ENCODE measurements at regions not wholly inside any gene's neighbourhood (a gene's known extent, or its start where the extent isn't known, plus 50 kb on each side); places are given as distances from the start of the nearest gene placed in this dataset.

DNA sequence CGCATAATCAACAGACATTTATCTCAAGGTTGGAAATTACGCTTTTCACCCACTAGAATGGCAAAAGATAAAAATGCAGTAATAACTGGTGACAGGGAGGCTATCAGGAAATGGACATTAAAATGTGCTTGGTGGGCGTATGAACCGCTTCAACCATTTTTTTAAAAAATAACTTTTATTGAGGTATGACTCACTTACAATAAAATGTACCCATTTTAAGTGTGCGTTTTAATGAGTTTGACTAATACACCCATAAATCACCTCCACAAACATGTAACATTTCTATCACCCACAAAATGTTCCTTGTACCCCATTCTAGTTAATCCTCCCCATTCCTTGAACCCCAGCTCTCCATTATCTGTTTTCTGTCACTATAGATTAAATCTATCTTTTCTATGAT is 96.8 kb downstream of the IYD start:
- Histone ChIP-seq H3K27me3 (replicated peaks) (no peaks in the 10 kb centered on the region), H3K27ac (no peak overlapping the region), H3K4me3 (ENCODE audit: low read depth, low read length) (no peak overlapping the region), H3K36me3 (replicated peaks) (no peaks in the 10 kb centered on the region)
- in situ Hi-C loops (cut with HindIII; ENCODE audit: low pct_ligation_motif_present, low sequenced_read_pairs): no loop called here
- no peak for DNase-seq
- TF ChIP-seq, protein P1, sequence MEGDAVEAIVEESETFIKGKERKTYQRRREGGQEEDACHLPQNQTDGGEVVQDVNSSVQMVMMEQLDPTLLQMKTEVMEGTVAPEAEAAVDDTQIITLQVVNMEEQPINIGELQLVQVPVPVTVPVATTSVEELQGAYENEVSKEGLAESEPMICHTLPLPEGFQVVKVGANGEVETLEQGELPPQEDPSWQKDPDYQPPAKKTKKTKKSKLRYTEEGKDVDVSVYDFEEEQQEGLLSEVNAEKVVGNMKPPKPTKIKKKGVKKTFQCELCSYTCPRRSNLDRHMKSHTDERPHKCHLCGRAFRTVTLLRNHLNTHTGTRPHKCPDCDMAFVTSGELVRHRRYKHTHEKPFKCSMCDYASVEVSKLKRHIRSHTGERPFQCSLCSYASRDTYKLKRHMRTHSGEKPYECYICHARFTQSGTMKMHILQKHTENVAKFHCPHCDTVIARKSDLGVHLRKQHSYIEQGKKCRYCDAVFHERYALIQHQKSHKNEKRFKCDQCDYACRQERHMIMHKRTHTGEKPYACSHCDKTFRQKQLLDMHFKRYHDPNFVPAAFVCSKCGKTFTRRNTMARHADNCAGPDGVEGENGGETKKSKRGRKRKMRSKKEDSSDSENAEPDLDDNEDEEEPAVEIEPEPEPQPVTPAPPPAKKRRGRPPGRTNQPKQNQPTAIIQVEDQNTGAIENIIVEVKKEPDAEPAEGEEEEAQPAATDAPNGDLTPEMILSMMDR (IDR thresholded peaks at IDR 0.05; ENCODE audit: low read depth, low read length, missing control alignments): no peak

DNA sequence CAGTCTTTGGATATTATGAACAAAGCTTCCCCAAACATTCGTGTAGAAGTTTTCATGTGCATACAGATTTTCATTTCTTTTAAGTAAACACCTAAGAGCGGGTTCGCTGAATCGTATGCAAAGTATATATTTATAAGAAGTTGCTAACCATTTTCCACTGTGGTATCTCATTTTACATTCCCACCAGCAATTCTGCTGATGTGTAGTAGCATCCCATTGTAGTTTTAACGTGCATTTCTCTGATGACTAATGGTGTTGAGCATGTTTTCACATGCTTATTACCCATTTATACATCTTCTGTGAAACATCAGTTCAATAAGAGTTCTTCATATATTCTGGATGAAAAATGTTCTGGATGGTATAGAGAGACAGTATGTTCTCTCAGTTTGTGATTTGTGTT is 97.4 kb downstream of the IYD start:
- no peak overlapping the region for H3K4me3 ChIP-seq (ENCODE audit: low read depth, low read length)
- H3K27me3 ChIP-seq (replicated peaks): no peaks in the 10 kb centered on the region
- no peaks in the 10 kb centered on the region for H3K36me3 ChIP-seq (replicated peaks)
- TF ChIP-seq, protein P1 (IDR thresholded peaks at IDR 0.05; ENCODE audit: low read depth, low read length, missing control alignments): no peak
- H3K27ac ChIP-seq: no peak overlapping the region
- in situ Hi-C loops (cut with HindIII; ENCODE audit: low pct_ligation_motif_present, low sequenced_read_pairs): no loop called here
- DNase-seq: no peak

DNA sequence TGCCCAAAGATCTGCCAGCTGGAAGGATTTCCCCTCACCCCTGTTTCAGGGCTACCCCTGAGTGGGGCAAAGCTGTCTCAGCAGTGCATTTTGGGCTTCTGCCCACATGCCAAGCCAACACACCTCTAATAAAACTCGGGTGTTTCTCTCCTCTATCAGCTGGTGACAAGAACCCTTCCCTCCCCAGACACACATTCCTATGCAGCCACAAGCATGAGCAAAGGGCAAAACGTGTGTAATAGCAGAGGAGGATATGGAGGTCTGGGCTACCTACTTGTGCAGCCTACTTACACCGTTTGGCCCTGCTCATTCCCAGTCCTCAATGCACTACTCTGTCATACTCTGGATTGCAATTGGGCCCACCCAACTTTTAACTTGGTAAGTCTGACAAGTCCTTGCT is 101.3 kb downstream of the IYD start:
- Histone ChIP-seq H3K36me3 (replicated peaks) (no peaks in the 10 kb centered on the region), H3K27ac (no peak overlapping the region), H3K4me3 (ENCODE audit: low read depth, low read length) (no peak overlapping the region), H3K27me3 (replicated peaks) (no peaks in the 10 kb centered on the region)
- TF ChIP-seq, protein P1 (IDR thresholded peaks at IDR 0.05; ENCODE audit: low read depth, low read length, missing control alignments): no peak
- in situ Hi-C loops (cut with HindIII; ENCODE audit: low pct_ligation_motif_present, low sequenced_read_pairs): no loop called here
- DNase-seq: no peak

DNA sequence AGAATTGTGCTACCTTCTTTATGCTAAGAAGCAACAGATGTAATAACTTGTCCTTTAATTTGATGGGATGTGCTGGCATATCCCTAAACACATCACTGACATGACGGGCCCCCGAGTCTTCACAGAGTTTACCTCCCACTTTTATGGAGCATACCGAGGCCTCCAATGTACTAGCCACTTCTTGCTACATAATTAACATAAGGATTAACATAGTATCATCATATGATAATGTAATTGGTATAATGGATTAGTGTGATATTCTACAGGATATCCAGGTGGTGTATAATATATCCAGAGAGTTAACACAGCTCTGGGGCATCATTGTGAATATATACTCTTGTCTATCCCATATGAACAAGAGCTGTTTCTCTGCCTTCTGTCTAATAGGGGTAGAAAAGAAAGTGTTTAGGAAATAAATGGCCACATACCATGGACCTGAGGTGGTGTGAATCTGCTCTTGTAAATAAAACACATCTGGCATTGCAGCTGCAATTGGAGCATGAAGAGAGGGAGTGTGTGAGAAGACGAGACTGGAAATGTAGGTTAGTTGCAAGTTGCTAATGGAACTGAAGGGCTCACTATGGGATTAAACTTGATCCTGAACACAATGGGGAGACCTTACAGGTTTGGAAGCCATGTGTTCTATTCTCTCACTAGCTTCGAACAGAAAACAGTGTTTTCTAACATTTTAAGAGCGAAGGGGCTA is 102.3 kb downstream of the IYD start:
- no peaks in the 10 kb centered on the region for H3K27me3 ChIP-seq (replicated peaks)
- H3K4me3 ChIP-seq (ENCODE audit: low read depth, low read length): no peak overlapping the region
- TF ChIP-seq, protein P1 (IDR thresholded peaks at IDR 0.05; ENCODE audit: low read depth, low read length, missing control alignments): no peak
- H3K27ac ChIP-seq: no peak overlapping the region
- no peaks in the 10 kb centered on the region for H3K36me3 ChIP-seq (replicated peaks)
- no peak for DNase-seq
- in situ Hi-C loops (cut with HindIII; ENCODE audit: low pct_ligation_motif_present, low sequenced_read_pairs): no loop called here

DNA sequence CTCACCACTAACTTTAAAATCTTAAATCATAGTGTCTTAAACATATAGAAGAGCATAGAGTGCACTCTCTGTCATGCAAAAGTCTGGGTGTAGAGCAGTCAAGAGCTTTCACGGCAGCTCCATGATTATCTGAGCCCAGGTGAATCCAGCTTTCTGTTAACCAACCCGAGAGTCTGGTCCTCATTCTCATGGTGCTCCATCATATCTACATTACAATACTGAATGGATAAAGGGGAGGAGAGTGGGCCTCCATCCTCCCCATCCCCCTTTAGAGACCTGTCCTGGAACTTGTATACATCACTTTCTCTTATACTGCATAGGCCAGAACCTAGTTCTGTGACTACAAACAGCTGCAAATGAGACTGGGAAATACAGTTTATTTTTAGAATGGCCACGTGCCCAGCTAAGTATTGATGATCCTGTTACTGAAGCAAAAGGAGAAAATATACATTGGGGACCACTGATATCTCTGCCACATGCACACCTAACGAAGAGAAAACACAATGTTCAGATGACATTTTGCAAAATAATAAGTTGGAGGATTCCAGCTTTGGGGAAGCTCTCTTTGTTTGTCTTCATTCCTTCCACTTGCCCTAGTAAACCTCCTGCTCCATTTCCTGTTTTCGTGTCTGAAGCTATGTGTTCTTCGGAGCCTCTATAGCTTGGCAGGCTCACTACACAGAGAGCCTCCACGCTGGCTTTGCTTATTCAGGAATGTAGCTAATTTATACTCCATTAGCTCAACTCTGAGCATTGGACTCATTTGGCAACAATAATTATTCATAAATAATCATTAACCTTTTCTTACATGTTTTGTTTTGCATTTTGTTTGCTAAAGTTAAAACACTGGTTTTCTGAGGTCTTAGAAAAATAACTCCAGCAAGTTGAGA is 110.1 kb downstream of the IYD start:
- Histone ChIP-seq H3K36me3 (replicated peaks) (no peaks in the 10 kb centered on the region), H3K27me3 (replicated peaks) (no peaks in the 10 kb centered on the region), H3K4me3 (ENCODE audit: low read depth, low read length) (no peak overlapping the region), H3K27ac (no peak overlapping the region)
- no peak for DNase-seq
- in situ Hi-C loops (cut with HindIII; ENCODE audit: low pct_ligation_motif_present, low sequenced_read_pairs): no loop called here
- TF ChIP-seq, protein P1 (IDR thresholded peaks at IDR 0.05; ENCODE audit: low read depth, low read length, missing control alignments): no peak

Measured in brain microvascular endothelial cell (primary cell).